ENCODE measurements at regions not wholly inside any gene's neighbourhood (a gene's known extent, or its start where the extent isn't known, plus 50 kb on each side); places are given as distances from the start of the nearest gene placed in this dataset.
A peak's percentile ranks its signal among the peaks of the same experiment; 100 is the strongest.
"Not testable (repeated sequence)": the region's sequence is repeated elsewhere in the genome, so short reads cannot be mapped to it uniquely, and the experiment has no call there.

- ChIA-PET POLR2A (no interaction called here), CTCF (interaction anchor here (0.8 kb wide), 1 partner anchor 8 kb away, joined by 3 read pairs; no protein-coding TSS in a partner anchor)
- DNase-seq (ENCODE audit: extremely low spot score), result peak; percentile 9
- TF ChIP-seq CTCF (IDR thresholded peaks at IDR 0.05; ENCODE audit: control extremely low read depth, extremely low read depth, low read depth, missing control alignments), result no peak
Measured at GRCh38 chr6:155882527-155883333, 427.1 kb upstream of the NOX3 start.

GRCh38 chr6:155881826-155882526 lies 426.3 kb upstream of the NOX3 start:
- TF ChIP-seq CTCF (IDR thresholded peaks at IDR 0.05; ENCODE audit: control extremely low read depth, extremely low read depth, low read depth, missing control alignments), result no peak
- DNase-seq (ENCODE audit: extremely low spot score), result no peak
- POLR2A ChIA-PET, result no interaction called here
- CTCF ChIA-PET, result interaction anchor here (0.8 kb wide), 1 partner anchor 8 kb away, joined by 3 read pairs; no protein-coding TSS in a partner anchor

- no peak for TF ChIP-seq CTCF (IDR thresholded peaks at IDR 0.05; ENCODE audit: control extremely low read depth, extremely low read depth, low read depth, missing control alignments)
- ChIA-PET CTCF (interaction anchor here (1.3 to 1.5 kb wide), 2 partner anchors 8 to 24 kb away, joined by 3 to 4 read pairs; no protein-coding TSS in a partner anchor), POLR2A (no interaction called here)
- no peak for DNase-seq (ENCODE audit: extremely low spot score)
Measured at GRCh38 chr6:155880900-155881299, 425.3 kb upstream of the NOX3 start.

- POLR2A ChIA-PET, result no interaction called here
- CTCF ChIA-PET, result no interaction called here
Measured at GRCh38 chr6:155872961-155873360, 417.3 kb upstream of the NOX3 start.

GRCh38 chr6:155867682-155868081 lies 412.0 kb upstream of the NOX3 start:
- ChIA-PET CTCF (no interaction called here), POLR2A (no interaction called here)
- DNase-seq (ENCODE audit: extremely low spot score), result no peak
- no peak for TF ChIP-seq CTCF (IDR thresholded peaks at IDR 0.05; ENCODE audit: control extremely low read depth, extremely low read depth, low read depth, missing control alignments)

More at GRCh38 chr6:155872961-155873360, 417.3 kb upstream of the NOX3 start:
- no peak for DNase-seq (ENCODE audit: extremely low spot score)
- no peak for TF ChIP-seq CTCF (IDR thresholded peaks at IDR 0.05; ENCODE audit: control extremely low read depth, extremely low read depth, low read depth, missing control alignments)

- DNase-seq (ENCODE audit: extremely low spot score); CTCF ChIA-PET; POLR2A ChIA-PET: not testable (repeated sequence)
Measured at GRCh38 chr6:155866676-155867390, 411.2 kb upstream of the NOX3 start.

Data from GM10248 (cell line).